CD4-positive, alpha-beta T cell treated with Interleukin-15 for 1 hour (primary cell): ENCODE measurements at regions not wholly inside any gene's neighbourhood (a gene's known extent, or its start where the extent isn't known, plus 50 kb on each side); places are given as distances from the start of the nearest gene placed in this dataset.

ENCODE experiments used
- DNase-seq: peaks from one replicate; pipeline ENCODE4 v3.0.0-alpha.2; 2020

DNA sequence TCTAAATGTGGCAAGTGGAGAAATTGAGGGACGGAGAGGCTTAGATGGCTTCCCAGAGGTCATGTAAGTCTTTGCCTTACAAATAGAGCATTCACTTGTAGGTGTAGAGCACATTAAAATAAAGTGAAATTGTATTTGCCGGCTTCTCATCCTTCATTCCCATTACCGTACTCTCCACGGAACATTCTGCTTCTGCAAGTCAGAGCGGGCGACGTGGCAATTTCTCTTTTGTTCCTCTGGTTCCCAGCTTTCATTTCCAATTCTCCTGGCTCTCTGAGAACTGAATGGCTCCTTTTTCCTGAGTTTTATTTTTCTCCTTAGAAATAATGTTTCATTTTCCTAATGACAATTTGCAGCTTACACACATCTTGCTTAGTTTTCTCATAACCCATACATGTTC, 51.3 kb upstream of the PFKP start:
- no peak for DNase-seq

DNA sequence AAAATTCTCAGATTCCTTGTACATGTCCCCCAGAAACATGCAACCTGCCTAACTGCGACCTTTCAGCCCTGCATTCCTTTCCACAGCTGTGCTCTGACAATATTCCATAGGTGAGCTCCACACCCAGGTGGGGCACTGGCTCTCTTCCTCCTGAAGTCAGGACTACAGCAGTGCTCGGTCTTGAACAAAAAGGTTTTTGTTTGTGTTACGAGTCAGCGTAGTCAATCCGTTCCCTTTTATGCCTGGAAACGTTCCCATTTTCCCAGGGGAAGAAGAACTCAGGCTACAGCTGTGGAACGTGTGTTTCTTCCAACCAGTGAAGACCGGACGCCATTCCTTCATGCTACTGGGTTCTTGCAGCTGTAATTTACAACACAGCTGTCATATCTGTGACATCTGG, 52.4 kb upstream of the PFKP start:
- DNase-seq, result no peak

DNA sequence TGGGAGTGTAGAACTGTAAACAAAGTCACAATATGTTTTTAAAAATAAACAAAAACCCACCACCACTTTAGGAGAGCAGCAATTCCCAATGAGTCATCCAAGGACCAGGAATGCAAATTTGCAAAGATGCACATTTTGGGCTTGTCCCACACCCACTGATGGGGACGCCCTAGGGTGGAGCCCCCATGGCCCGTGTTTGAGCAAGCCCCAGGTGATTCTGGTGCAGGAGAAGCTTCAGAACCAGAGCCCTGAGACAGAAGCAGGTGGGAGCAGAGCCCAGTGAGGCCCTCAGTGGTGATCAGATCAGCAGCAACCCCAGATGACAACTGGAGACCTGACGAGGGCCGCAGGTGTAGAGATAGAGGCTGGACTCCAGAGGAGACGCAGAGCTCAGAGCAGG, 55.1 kb upstream of the PFKP start:
- DNase-seq, result no peak

DNA sequence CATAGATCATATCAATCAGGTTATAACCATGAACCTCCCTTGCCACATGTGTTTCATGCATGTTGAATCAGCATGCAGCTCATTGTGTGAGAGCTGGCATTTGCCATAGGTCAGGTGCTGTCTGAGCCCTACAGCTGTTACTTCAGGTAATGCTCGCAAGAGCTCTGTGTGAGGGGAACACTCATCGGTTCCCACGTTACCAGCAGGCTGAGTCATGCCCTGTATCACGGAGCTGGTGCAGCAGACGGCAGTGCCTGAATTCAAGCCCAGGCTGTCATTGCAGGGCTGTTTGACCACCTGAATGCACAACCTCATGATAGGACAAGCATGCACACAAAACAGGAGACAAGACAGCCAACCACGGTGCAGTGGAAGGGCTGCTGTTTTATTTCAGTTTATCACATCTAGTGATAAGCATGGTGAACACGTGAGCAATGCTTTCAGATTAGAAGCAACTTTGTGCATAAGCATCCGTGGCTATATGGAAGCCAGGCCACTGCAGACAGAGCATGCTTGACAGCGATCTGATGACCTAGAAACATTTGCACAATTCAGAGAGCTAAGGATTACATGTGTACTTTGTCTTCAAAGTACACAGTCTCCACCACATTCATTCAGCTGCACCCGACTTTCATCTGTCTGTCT, 56.4 kb upstream of the PFKP start:
- DNase-seq, result no peak

DNA sequence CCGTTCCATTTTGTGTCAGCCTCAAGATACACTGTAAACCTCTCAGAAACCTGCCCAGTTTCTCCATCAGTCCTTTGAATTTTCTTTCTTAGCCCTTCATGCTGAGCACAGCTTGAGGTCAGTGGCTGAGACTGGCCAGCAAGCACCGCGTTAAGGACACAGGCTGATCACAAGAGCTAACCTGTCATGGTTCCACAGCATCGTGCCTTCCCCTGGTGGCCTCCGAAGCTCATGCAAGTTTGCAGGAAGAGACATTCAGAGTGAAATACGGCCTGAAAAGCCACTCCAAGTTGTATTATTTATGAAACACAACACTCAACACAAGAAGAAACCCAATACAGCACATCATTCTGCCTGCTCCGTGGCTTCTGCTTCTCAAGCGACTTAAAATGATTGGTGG, 57.0 kb upstream of the PFKP start:
- no peak for DNase-seq

DNA sequence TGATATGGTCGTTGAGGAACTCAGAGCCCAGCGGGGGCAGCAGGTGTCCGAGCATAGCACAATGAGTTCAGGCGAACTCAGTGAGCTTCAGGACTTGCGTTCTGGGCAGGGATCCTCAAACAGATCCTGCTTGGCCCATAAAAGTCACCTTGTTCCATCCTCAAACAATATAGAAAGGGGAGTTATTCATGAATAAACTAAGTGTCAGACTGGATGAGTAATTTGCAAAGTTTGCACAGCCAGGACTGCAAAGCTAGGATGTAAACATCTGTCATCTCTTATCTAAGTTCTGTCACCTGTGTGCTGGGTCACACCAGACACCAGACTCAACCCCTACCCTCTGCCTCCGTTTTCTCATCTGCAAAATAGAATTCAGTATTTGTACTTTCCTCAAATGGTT, 58.0 kb upstream of the PFKP start:
- DNase-seq, result no peak

DNA sequence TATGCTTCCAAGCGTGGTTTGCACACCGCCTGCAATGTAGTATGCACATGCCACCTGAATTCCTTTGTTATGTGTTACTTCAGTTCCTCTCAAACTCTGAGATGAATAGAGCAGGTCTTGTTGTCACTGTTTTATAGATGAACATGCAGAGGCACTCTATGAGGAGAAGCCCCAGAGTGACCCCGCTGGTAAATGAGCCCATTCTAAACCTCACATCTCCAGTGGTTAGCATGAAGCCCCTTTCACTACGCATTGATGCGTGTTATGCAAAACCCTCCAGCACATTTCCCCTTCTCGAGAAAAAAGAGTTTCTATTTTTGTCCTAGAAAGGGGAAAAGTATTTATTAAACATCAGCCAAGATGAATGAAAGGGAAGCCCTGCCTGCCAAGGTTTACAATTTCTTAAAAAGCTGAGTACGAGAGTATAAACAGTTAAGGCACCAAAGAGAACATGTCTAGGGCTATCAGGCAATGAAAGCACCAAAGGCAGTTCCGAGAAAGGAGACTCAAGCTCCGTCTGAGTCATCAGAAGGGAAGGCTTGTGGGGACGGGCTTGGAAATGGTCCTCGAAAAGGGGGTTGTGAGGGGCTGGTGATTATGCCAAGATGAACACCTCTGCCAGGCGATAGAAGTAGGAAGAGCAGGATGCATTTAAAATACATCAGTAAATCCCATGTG, 58.7 kb upstream of the PFKP start:
- DNase-seq, result no peak

DNA sequence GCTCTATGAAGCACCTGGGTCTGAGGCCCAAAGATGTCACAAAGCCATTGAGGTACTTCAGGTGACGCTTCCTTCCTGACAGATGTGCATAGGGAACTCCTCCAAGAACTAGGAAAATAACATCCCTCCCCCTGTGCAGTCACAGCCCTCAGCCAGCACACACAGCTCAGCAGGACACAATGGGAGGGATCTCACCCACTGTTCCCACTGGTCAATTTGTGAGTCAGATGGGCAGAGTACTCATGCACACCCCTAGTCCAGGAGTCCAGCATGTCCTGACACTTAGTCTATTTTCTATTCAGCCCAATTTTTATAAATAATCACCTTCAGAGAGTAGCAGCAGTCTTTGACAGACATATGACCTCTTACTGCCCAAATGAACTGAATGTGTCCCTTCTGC, 60.7 kb upstream of the PFKP start:
- no peak for DNase-seq

DNA sequence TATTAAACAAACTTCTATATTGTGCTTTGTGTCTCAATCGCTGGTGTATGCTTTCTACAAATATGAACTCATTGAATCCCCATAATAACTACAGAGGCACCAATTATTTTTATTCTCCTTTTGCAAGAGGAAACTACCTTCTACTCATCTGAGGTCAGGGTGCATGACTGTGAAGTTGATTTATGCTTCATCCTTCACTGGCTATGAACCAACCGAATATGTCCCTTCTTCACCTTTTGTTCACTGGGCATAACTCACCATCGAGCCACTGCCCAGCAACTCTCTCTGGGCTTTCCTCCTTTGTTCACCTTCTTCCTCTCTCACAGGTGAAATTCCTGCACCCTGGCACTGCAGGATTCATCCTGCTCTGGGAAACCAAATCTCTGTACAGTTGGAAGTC, 61.3 kb upstream of the PFKP start:
- no peak for DNase-seq

DNA sequence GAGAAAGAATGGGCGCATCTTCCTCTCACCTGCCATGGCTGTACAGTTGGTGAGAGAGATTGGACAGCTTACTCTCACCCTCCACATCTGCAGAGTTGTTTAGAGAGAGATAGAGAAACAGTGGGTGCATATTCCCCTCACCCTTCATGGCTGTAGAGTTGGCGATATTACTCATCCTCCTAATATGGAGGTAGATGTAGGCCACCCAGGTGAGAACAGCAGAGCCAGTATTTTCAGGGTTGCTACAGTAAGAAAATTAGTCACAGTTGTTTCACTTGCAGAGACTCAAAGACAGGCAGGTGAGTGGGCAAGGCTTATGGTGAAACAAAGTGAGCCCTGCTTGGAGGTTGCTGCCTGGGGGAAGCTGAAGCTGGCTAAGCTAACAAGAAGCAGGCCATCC, 65.0 kb upstream of the PFKP start:
- no peak for DNase-seq

DNA sequence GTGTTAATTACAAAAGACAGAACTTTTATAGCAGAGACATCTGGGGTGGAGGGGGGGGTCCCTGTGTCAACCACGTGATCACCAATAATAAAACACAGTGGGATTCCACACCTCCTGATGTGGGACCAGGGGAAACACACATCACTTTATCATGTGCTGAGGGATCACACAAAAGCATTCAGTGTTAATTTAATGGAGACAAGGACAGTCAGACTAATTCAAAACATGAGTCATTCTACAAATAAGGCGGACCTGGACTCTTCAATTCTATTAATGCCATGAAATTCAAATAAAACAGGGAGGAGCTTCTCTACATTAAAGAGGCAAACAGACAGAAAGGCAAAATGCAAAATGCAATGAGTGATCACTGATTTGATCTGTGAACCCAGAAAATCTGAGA, 67.3 kb upstream of the PFKP start:
- DNase-seq, result no peak

DNA sequence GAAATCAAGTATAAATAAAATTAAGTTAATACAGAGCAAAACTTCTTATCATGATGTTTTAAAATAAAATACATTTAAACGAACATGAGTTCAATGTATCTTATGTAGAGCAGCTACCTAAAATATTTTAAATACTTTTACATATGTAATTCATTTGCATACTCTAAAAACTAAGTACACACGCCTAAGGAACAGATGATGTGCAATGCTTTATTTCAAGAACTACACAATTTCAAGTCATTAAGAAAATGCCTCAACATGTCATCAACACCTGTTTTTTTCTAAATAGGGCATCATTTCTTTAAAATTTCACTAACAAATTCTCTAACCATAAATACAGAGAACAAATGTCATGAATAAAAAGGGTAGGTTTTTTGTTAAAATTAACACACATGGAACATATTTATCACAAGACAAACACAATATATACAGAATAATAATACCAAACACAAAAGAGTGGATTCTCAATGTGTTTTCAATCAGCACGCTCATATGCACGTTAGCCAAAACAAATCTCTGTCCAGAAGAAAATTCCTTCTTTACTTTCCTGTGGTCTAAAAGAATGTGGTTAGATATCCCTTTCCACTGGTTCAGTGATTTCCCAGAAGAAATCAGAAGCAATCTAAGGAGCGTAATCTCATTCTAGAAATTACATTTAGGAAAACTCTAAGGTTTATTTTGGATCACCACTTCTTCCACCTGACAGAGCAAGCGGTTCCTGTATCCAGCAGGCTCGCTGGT, 73.0 kb upstream of the PFKP start:
- no peak for DNase-seq

DNA sequence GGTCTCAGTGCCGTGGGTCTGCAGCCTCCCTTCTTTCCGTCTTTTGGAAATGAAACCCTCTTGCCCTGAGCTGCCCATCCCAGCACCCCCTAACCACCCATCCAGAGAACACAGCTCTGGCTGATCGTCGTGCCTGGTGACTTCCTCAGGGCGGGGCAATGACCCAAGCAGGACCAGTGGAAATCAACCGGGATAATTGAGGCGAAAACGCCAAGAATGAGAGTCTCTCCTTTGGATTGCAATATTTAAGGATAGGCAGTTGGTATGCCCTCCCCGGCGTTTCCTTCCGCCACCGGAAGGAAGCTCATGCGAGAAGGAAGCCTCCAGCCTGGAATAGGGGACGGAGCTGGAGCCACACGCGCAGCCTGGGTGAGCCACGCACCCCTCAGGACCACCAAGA, 73.7 kb upstream of the PFKP start:
- DNase-seq, result no peak

DNA sequence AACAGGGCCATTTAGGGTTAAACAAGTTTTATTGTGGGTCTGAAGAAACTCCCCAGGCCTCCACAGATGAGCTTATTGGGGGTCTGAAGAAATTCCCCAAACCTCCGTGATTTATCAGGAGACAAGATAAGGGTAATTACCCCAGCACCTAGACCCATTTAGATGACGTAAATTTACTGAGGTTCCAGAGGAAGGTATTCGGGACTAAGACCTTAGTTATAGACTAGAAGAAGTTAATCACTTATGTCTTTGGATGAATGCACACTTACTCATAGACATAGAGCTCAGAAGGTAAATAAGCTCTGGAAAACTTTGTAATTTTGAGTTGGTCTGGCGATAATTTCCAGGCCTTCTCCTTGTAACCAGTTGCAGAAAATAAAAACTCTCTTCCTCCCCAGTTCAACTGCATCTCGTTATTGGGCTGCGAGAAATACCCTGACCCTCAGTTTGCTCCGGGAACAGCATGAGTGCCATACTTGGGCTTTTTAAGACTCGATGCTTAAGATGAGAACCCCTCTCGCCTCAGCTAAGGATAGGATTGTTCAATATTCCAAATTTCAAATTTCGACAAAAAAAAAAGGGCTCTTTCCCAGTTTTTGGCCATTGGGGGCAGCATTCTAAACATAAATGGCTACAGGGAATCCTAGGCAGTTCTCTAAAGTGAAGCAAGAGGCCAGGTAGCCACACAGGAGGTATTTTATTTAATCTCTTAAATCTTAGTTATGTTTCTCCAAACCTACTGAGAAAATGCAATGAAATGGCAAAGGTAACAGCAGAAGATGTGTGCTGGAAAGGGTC, 74.7 kb upstream of the PFKP start:
- no peak for DNase-seq

DNA sequence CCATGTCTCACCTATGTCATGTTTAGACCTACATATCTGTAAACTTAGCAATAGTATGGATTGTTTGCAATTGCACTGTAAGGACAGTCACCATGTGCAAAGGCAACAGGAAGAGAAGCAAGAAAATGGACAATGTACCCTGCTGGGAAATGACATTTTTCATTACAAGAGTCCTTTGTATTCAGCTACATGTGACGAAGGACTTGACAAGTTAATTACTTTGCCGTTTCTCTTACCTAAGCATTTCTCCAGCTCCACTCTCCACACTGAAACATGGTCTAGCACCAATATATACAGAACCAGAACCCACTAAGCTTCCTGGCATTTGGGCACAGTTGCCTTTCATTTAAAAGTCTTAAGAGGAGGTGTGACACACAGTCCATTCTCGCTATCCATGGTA, 76.6 kb upstream of the PFKP start:
- no peak for DNase-seq

DNA sequence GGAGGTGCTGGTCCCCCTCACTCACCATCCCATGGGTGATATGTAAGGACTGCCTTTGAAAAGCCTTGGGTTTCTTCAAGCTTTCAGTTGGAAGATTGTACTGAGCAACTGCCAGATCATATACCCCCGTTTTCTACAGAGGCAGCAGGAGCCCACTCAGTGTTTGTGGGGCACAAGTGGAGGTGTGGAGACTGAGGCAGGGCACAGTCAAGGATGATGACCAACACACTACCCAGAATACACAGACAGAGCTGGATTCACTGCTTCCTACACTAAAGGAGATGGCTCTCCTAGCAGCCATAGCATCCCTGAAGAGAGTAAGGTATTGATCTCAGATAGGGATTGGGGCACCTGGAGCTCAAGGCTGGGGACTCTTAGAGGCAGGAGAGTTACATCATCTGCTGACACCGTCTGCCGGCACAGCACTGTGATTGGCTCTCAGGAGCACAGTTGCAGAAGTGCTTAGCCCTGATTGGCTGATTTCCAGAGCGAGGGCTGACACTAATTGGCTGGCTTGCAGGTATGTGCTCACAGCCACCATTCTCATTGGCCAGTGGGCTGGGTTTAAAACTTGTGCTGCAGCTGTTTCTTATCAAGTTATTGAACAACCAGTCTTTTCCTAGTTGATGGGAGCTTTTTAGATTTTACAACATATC, 77.9 kb upstream of the PFKP start:
- DNase-seq, result no peak

DNA sequence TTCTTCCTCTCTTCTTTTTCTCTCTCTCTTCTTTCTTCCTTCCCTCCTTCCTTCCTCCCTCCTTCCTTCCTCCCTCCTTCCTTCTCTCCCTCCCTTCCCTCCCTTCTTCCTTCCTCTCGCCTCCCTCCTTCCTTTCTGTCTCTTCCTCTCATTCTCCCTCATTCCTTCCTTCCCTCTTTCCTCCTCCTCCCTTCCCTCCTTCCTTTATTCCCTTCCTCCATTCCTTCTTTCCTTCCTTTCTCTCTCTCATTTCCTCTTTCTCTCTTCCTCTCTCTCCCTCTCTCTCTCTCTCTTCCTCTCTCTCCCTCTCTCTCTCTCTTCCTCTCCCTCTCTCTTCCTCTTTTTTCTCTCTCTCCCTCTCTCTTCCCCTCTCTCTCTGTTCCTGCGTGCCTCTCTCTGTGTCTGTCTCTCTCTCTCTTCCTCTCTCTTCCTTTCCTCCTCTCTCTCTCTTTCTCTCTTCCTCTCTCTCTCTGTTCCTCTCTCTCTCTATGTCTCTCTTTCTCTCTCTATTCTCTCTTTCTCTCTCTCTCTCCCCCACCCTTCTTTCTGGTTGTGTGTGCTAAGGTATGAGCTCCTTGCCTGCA, 80.1 kb upstream of the PFKP start:
- DNase-seq, result no peak

DNA sequence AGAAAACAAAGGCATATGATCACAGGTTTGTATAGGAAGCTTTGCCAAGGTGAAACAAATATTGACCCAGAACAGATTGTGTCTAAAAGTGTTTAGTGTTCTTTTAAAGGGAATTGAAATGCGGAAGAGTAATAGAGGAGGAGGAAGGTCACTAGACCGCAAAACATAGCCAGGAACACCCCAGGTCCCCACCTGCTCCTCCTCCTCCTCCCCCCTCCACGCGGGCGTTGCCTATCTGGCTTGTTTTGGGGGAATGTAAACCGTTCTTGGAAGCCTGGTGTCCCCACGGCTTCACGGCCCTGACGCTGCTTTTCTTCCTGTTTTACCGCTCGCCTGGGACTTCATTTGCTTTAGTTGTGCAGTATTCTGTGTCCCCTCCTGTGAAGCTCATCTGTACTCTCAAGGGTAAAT, 81.0 kb upstream of the PFKP start:
- DNase-seq, result no peak

DNA sequence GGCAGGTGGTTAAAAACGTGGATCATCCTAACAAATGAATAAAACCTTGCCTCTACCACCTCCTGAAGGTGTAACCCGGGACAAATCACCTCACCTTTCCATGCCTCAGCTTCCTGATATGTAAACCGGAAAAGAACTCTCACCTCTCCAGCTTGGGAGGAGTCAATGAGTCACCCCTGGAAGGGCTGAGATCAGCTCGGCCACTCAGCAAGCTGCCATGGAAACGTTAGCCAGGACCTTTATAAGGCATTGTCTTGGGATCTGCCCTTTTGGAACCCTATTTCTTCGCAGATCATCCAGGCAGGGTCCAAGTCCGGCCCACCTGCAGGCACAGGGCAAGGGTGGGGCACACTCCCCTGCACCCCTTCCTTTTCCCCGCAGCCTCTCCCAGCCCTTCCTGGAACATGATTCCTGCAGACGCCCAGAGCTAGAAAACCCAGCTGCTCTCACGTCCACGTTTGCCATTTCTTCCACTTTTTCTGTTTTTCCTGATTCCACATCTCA, 81.6 kb upstream of the PFKP start:
- no peak for DNase-seq

DNA sequence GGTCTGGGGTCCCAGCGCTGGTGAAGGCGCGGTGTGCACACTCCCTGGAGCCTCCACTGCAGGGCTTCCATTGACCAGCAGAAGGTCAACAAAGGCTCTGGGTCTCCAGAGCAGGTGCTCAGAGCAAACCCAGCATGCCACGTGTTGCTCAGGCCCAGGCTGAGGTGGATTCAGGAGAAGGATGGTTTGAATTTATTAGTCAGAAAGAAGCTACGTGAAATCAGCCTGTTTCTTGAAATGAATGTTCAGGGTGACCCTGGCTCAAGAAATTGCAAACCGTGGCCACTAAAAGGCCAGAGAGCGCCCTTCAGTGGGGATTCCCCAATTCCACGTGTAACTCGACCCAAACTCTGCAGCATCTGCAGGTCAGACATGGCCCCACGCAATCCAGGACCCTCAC, 82.7 kb upstream of the PFKP start:
- DNase-seq, result no peak

DNA sequence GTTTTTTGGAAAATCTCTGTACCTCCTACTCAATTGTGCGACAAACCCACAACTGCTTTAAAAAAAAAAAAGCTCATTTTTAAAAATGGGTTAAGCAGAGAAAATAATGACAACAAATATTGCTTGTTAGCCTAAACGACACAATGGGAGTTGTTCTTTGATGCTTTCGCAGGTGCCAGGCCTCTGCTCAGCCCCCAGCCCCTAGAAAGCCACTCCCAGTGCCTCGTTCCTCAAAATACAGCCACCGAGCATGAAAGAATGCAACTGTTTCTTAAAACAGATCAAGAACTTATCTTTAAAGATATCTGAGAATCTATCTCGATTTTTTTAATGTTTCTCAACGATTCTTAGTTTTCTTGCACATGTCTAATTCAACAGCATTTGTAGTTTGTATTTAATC, 85.2 kb upstream of the PFKP start:
- no peak for DNase-seq

DNA sequence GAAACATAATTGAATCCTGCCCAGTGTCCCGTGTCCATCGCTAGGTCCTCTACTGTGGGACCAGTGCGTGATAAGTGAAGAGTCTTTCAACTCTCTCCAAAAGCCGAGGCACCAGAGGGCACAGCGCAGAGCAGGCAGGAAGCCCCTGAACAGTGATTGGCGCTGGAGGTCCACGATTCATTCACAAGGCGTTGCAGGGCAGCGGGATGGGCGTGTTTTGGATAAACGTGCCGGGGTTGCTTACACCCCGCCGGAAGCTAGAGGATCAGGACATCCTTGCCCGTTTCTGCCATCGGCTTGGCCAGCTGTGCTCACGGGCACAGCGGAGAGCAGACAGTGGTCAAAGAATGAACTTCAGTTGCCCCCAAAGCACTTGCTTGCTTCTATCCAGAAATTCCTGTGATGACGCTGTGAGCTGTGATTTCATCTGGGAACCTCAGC, 86.0 kb upstream of the PFKP start:
- no peak for DNase-seq
